Thyroid gland (tissue), 4 donors: ENCODE measurements at regions not wholly inside any gene's neighbourhood (a gene's known extent, or its start where the extent isn't known, plus 50 kb on each side); places are given as distances from the start of the nearest gene placed in this dataset.

ENCODE experiments used
- DNase-seq, 2 donors: peaks; one replicate each; pipeline ENCODE4 v3.0.0-alpha.2; 2019
- H3K27ac ChIP-seq, 3 donors: fragments of 200-600 bp; sonication (generic); 1 replicate in 2 of 3; 2 replicates in 1 of 3; pipeline ENCODE4 v1.5.1; 2016 to 2019; ENCODE audit warnings: mild to moderate bottlenecking in 1 of 3, moderate library complexity in 1 of 3
- H3K27me3 ChIP-seq: fragments of 200-600 bp; sonication (generic); one replicate; pipeline ENCODE4 v1.5.1; 2019
- H3K36me3 ChIP-seq, 2 donors: fragments of 200-600 bp; sonication (generic); one replicate each; pipeline ENCODE4 v1.5.1; 2016 to 2019
- H3K4me1 ChIP-seq, 2 donors: fragments of 200-600 bp; sonication (generic); one replicate each; pipeline ENCODE4 v1.5.1; 2017 to 2019
- H3K4me3 ChIP-seq, 3 donors: fragments of 200-600 bp; sonication (generic); replicated peaks in 1 of 3; 1 replicate in 2 of 3; 2 replicates in 1 of 3; pipeline ENCODE4 v1.5.1; 2016; ENCODE audit warnings: mild to moderate bottlenecking in 1 of 3
- H3K9me3 ChIP-seq: fragments of 200-600 bp; sonication (generic); one replicate; pipeline ENCODE4 v1.5.1; 2017
- CTCF ChIP-seq, 6 experiments: fragments of 200-600 bp in 3 of 6; fragments of 450-650 bp in 3 of 6; sonication (generic) in 3 of 6; IDR thresholded peaks; one replicate each; pipeline ENCODE4 v1.5.1; 2016 to 2019; ENCODE audit warnings: antibody characterized with exemption in 6 of 6, mild to moderate bottlenecking in 2 of 6, inconsistent platforms in 1 of 6, moderate library complexity in 1 of 6
- POLR2A ChIP-seq, 2 donors: fragments of 450-650 bp; IDR thresholded peaks; one replicate each; pipeline ENCODE4 v1.6.1; 2017; ENCODE audit warnings: antibody characterized with exemption in 2 of 2, mild to moderate bottlenecking in 2 of 2, moderate library complexity in 1 of 2
- WGBS, 2 donors: methylation state at CpG; one replicate each; pipeline ENCODE4 v1.1.5; 2017; 5-methylcytosine and 5-hydroxymethylcytosine counted together
- intact Hi-C: fragments of 100-400 bp; cut with DNase I; formaldehyde crosslinking; loops from one replicate; pipeline ENCODE4 v1.15.1; 2023

GRCh38 chr9:107852891-107853290, 363.3 kb upstream of the KLF4 start:
- DNase-seq, result no peak
- Histone ChIP-seq H3K9me3 (no peaks in the 10 kb centered on the region), H3K4me1 (no peaks in the 10 kb centered on the region), H3K27me3 (no peaks in the 10 kb centered on the region), H3K27ac (no peak overlapping the region), H3K36me3 (no peaks in the 10 kb centered on the region), H3K4me3 (no peak overlapping the region)
- TF ChIP-seq POLR2A (IDR thresholded peaks at IDR 0.05) (no peak), CTCF (IDR thresholded peaks at IDR 0.05) (no peak)
- intact Hi-C loops, result no loop called here

GRCh38 chr9:107850653-107851052, 361.1 kb upstream of the KLF4 start:
- no peak for DNase-seq
- Histone ChIP-seq H3K36me3 (no peaks in the 10 kb centered on the region), H3K9me3 (no peaks in the 10 kb centered on the region), H3K27ac (no peak overlapping the region), H3K4me1 (no peaks in the 10 kb centered on the region), H3K27me3 (no peaks in the 10 kb centered on the region), H3K4me3 (no peak overlapping the region)
- WGBS, 2 donors, result 97 to 98% methylated on average over 6 of the region's 6 CpGs
- no peak for TF ChIP-seq POLR2A (IDR thresholded peaks at IDR 0.05)
- TF ChIP-seq CTCF (IDR thresholded peaks at IDR 0.05), result no peak
- intact Hi-C loops, result no loop called here

- no peaks in the 10 kb centered on the region for H3K4me1 ChIP-seq
- H3K27me3 ChIP-seq, result no peaks in the 10 kb centered on the region
- H3K36me3 ChIP-seq, result no peaks in the 10 kb centered on the region
- TF ChIP-seq POLR2A (IDR thresholded peaks at IDR 0.05) (no peak), CTCF (IDR thresholded peaks at IDR 0.05) (no peak)
- no peak overlapping the region for H3K27ac ChIP-seq
- intact Hi-C loops, result no loop called here
- H3K9me3 ChIP-seq, result no peaks in the 10 kb centered on the region
- WGBS, 2 donors, result 77 to 80% methylated on average over 6 of the region's 6 CpGs
- DNase-seq, result no peak
- H3K4me3 ChIP-seq, result no peak overlapping the region
These were observed 358.7 kb upstream of the KLF4 start for GRCh38 chr9:107847978-107848964.

- H3K4me3 ChIP-seq, result no peak overlapping the region
- intact Hi-C loops, result no loop called here
- TF ChIP-seq CTCF (IDR thresholded peaks at IDR 0.05), result no peak
- TF ChIP-seq POLR2A (IDR thresholded peaks at IDR 0.05), result no peak
- no peak for DNase-seq
- H3K27ac ChIP-seq, result no peak overlapping the region
- 95 to 96% methylated on average over 6 of the region's 6 CpGs for WGBS, 2 donors
- no peaks in the 10 kb centered on the region for H3K27me3 ChIP-seq
- H3K9me3 ChIP-seq, result no peaks in the 10 kb centered on the region
- no peaks in the 10 kb centered on the region for H3K36me3 ChIP-seq
- H3K4me1 ChIP-seq, result peaks cover 0 to 6% of the 10 kb centered on the region in 2 donors
These were observed 353.0 kb upstream of the KLF4 start for GRCh38 chr9:107842530-107842929.

- Histone ChIP-seq H3K9me3 (no peaks in the 10 kb centered on the region), H3K27me3 (no peaks in the 10 kb centered on the region), H3K27ac (peak overlapping the region in 2 of 3 donors; percentile 3 to 5), H3K4me1 (peaks cover 0 to 6% of the 10 kb centered on the region in 2 donors), H3K4me3 (no peak overlapping the region), H3K36me3 (no peaks in the 10 kb centered on the region)
- intact Hi-C loops, result no loop called here
- 48 to 58% methylated on average over 2 of the region's 2 CpGs for WGBS, 2 donors
- no peak for TF ChIP-seq CTCF (IDR thresholded peaks at IDR 0.05)
- TF ChIP-seq POLR2A (IDR thresholded peaks at IDR 0.05), result no peak
- DNase-seq, result no peak
These were observed 351.5 kb upstream of the KLF4 start for GRCh38 chr9:107841076-107841475.
